GM13976 (cell line): ENCODE measurements at regions not wholly inside any gene's neighbourhood (a gene's known extent, or its start where the extent isn't known, plus 50 kb on each side); places are given as distances from the start of the nearest gene placed in this dataset.

Experiments
- DNase-seq: peaks from one replicate; pipeline ENCODE4 v3.0.0; 2012; ENCODE audit warnings: low spot score
- CTCF ChIP-seq: IDR thresholded peaks from 2 replicates; pipeline ENCODE4 v1.5.1; 2012; ENCODE audit warnings: borderline replicate concordance, mild to moderate bottlenecking; ENCODE audit not compliant: insufficient read depth; ENCODE audit errors: extremely low read depth, missing control alignments, control extremely low read depth
- in situ Hi-C: fragments of 300-500 bp; cut with MboI; formaldehyde crosslinking; loops from one replicate; pipeline ENCODE4 v1.12.0; 2022; ENCODE audit warnings: low sequenced_read_pairs, mixed read lengths, inconsistent platforms; ENCODE audit not compliant: unreplicated experiment

GRCh38 chr10:131814567-131815265 is 86.1 kb upstream of the PPP2R2D start:
- in situ Hi-C loops, result no loop called here
- DNase-seq, result no peak
- no peak for TF ChIP-seq CTCF

DNA sequence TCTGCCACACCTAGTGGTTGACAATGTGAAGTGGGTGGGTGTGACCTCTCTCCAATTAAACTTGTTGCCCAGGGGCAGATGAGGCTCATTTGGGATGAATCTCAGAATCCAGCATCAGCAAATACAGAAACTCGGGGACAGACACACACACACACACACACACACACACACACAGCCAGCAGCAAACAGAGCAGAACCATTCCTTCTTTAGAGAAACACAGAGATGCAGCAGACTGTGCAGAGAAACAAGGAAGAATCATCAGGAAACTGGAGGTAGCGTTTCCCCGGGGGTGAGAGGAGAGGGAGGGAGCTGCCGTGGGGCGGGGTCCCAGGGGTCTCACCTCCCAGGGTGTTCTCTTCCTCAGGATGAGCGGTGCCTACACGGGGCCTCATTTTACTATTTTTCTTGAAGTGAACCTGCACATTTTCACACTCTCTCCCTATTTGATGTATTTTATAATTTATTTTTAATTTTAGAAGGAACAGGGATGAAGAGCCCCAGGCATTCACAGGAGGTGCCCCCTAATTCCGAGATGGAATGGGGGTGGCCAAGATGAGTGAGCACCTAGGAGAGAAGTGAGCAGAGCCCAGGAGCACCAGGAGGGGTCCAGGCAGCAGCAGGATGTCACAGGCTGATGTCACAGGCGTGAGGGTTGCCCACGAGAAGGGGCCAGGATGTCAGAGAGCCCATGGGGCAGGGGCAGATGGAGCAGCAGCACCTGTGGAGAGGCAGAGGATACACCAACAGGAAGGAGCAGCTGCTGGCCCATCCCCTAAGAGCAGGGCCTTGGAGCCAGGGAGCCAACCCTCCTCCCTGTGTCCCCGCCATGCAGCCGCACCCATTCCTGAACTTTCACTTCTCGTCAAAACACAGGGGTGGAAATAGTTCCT is 85.3 kb upstream of the PPP2R2D start:
- in situ Hi-C loops, result no loop called here
- no peak for TF ChIP-seq CTCF
- DNase-seq, result no peak

DNA sequence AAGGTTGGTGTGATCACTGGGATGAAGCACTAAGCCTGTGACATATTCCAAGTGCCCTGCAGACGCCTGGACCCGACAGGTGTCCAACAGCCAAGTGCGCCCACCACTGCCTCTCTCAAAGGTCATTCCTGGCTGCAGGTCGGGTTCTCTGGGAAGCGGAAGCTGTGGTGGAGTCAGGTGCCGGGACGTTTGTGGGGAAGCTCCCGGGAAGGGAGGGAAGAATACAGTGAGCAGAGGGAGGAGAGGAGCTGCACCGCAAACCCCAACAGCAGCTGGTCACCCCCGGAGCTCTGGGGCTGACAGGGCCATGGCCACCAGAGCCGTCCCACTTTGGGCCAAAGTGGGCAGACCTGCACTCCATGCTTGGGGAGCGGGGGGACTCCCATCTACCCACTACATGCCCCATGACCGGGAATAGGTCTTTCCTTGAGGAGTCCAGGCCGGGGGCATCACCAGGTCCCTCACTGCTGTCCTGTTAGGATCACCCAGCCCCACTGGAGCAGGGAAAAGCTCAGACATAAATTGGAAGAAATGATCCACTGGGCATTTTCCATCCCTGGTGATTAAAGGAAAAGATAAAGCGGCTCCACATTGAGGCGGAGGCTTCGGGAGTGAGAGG is 84.5 kb upstream of the PPP2R2D start:
- TF ChIP-seq CTCF, result no peak
- in situ Hi-C loops, result no loop called here
- no peak for DNase-seq

DNA sequence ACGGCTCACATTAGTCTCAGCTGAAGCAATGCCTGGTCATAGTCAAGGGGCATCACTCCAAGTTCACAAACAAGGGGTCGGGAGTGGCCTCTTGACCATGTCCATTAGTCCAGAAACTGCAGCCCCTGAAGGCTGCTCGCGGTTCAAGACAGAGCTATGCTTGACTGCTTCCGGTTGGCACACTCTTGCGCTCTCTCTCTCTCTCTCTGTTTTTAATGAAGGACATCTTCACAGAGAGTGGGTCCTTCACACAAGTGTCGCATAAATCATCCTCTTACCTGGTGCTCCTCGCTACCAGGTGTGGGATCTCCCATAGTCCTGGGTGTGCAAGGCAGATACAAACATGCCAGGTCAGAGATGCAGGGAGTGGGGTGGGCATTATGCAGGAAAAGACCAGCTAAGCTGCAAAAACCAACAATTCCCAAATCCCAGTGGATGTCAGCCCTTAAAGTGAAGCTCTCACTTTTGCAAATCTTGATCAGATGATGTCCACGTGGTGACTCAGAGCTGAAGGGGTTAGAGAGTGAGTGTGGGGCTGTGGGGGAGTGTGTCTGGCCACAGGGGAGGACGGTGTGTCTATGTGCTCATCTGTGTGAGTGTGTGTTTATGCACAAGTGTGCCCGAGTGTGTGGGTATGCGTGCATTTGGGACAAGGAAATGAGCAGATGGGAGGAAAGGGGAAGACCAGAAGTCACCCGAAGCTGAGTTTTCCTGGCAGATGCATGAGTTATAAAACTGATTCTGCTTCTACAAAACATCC is 83.7 kb upstream of the PPP2R2D start:
- DNase-seq, result no peak

DNA sequence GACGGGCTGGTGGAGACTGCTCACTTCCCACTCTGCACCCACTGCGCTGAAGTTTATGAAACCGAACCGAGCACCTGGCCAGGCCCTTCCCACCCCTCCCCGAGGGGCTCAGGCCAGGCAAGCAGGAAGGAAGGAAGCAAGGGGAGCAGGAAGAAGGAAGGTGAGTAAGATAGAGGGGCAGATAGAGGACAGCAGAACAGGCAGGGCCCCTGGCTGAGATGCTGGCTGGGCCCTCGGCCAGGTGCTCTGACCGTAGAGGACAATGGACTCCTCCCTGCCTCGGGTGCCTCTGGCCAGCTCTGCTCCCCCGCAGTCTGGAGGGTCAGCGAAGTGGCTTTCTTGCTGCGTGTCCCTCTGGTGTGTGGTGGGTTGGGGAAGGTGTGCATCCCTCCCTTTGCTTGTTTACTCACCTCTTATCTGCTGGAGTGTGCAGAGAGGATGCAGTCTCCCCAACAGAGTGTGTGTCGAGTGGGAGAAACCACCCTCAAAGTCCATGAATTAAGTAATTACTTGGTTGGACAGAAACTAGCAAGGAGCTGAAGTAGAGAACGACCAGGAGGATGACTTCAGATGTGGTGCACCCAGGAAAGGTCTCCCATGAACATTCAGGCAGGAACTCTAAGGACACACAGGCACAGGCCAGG is 82.8 kb upstream of the PPP2R2D start:
- DNase-seq, result no peak
- in situ Hi-C loops, result no loop called here
- no peak for TF ChIP-seq CTCF

More for the DNA sequence above, 83.7 kb upstream of the PPP2R2D start:
- in situ Hi-C loops, result no loop called here
- no peak for TF ChIP-seq CTCF
